Transverse colon (tissue), 4 donors: ENCODE measurements at regions not wholly inside any gene's neighbourhood (a gene's known extent, or its start where the extent isn't known, plus 50 kb on each side); places are given as distances from the start of the nearest gene placed in this dataset.

Experiments
- CTCF ChIP-seq, 5 experiments: fragments of 200-600 bp in 3 of 5; fragments of 450-650 bp in 2 of 5; sonication (generic) in 3 of 5; IDR thresholded peaks; 1 replicate in 2 of 5; 2 replicates in 3 of 5; pipeline ENCODE4 v1.5.1; 2016 to 2017; ENCODE audit warnings: antibody characterized with exemption in 5 of 5, inconsistent platforms in 3 of 5, mild to moderate bottlenecking in 2 of 5, moderate library complexity in 1 of 5
- POLR2A ChIP-seq: fragments of 450-650 bp; IDR thresholded peaks from one replicate; pipeline ENCODE4 v1.6.1; 2016; ENCODE audit warnings: antibody characterized with exemption, mild to moderate bottlenecking, moderate library complexity
- POLR2AphosphoS5 ChIP-seq, 3 donors: sonication (generic); formaldehyde crosslinking; IDR thresholded peaks; one replicate each; pipeline ENCODE4 v1.6.1; 2016; ENCODE audit warnings: antibody characterized with exemption in 3 of 3

GRCh38 chr6:9347608-9348007 lies 912.3 kb upstream of the SLC35B3 start:
- TF ChIP-seq CTCF (IDR thresholded peaks at IDR 0.05): no peak
- TF ChIP-seq POLR2A: no peak
- TF ChIP-seq POLR2AphosphoS5 (IDR thresholded peaks at IDR 0.05): no peak
